ENCODE measurements at regions not wholly inside any gene's neighbourhood (a gene's known extent, or its start where the extent isn't known, plus 50 kb on each side); places are given as distances from the start of the nearest gene placed in this dataset.
A peak's percentile ranks its signal among the peaks of the same experiment; 100 is the strongest.

GRCh38 chr5:122602700-122603099 is 172.2 kb upstream of the SNX2 start:
- H3K9me3 Mint-ChIP-seq, result peaks cover 29% of the 10 kb centered on the region
- peaks cover 6% of the 10 kb centered on the region for H3K36me3 Mint-ChIP-seq (ENCODE audit: low read depth)
- H3K27me3 Mint-ChIP-seq (ENCODE audit: low read depth), result no peaks in the 10 kb centered on the region
- no peak overlapping the region for H3K4me3 Mint-ChIP-seq
- H3K4me1 Mint-ChIP-seq, result peaks cover 5% of the 10 kb centered on the region
- peak overlapping the region in 2 of 3 experiments; percentile 29 to 39 for H3K27ac Mint-ChIP-seq
- no peak for TF ChIP-seq CTCF (IDR thresholded peaks at IDR 0.05; ENCODE audit: unreplicated experiment in 3 of 3)

- TF ChIP-seq CTCF (IDR thresholded peaks at IDR 0.05; ENCODE audit: unreplicated experiment in 3 of 3), result no peak
These were observed 169.6 kb upstream of the SNX2 start for GRCh38 chr5:122605236-122605635.

GRCh38 chr5:122607818-122608217 is 167.1 kb upstream of the SNX2 start:
- no peak for TF ChIP-seq CTCF (IDR thresholded peaks at IDR 0.05; ENCODE audit: unreplicated experiment in 3 of 3)
- Mint-ChIP-seq H3K36me3 (ENCODE audit: low read depth) (no peaks in the 10 kb centered on the region), H3K27ac (no peak overlapping the region), H3K4me1 (no peaks in the 10 kb centered on the region), H3K9me3 (no peaks in the 10 kb centered on the region), H3K27me3 (ENCODE audit: low read depth) (no peaks in the 10 kb centered on the region), H3K4me3 (no peak overlapping the region)

More at GRCh38 chr5:122605236-122605635, 169.6 kb upstream of the SNX2 start:
- no peaks in the 10 kb centered on the region for H3K27me3 Mint-ChIP-seq (ENCODE audit: low read depth)
- H3K9me3 Mint-ChIP-seq, result peaks cover 10% of the 10 kb centered on the region
- no peak overlapping the region for H3K27ac Mint-ChIP-seq
- peaks cover 6% of the 10 kb centered on the region for H3K36me3 Mint-ChIP-seq (ENCODE audit: low read depth)
- no peak overlapping the region for H3K4me3 Mint-ChIP-seq
- H3K4me1 Mint-ChIP-seq, result peaks cover 5% of the 10 kb centered on the region

- no peaks in the 10 kb centered on the region for H3K36me3 Mint-ChIP-seq (ENCODE audit: low read depth)
- H3K9me3 Mint-ChIP-seq, result no peaks in the 10 kb centered on the region
- H3K4me3 Mint-ChIP-seq, result no peak overlapping the region
- TF ChIP-seq CTCF (IDR thresholded peaks at IDR 0.05; ENCODE audit: unreplicated experiment in 3 of 3), result no peak
- no peaks in the 10 kb centered on the region for H3K4me1 Mint-ChIP-seq
- no peaks in the 10 kb centered on the region for H3K27me3 Mint-ChIP-seq (ENCODE audit: low read depth)
- no peak overlapping the region for H3K27ac Mint-ChIP-seq
These were observed 166.7 kb upstream of the SNX2 start for GRCh38 chr5:122608222-122608621.

- Mint-ChIP-seq H3K9me3 (no peaks in the 10 kb centered on the region), H3K4me3 (no peak overlapping the region), H3K27me3 (ENCODE audit: low read depth) (no peaks in the 10 kb centered on the region), H3K4me1 (no peaks in the 10 kb centered on the region), H3K27ac (peak overlapping the region; percentile 21 to 46 (median 45)), H3K36me3 (ENCODE audit: low read depth) (no peaks in the 10 kb centered on the region)
- TF ChIP-seq CTCF (IDR thresholded peaks at IDR 0.05; ENCODE audit: unreplicated experiment in 3 of 3), result no peak
These were observed 163.5 kb upstream of the SNX2 start for GRCh38 chr5:122611406-122611805.

- Mint-ChIP-seq H3K27me3 (ENCODE audit: low read depth) (no peaks in the 10 kb centered on the region), H3K27ac (no peak overlapping the region), H3K4me1 (no peaks in the 10 kb centered on the region), H3K36me3 (ENCODE audit: low read depth) (no peaks in the 10 kb centered on the region), H3K9me3 (no peaks in the 10 kb centered on the region), H3K4me3 (no peak overlapping the region)
- TF ChIP-seq CTCF (IDR thresholded peaks at IDR 0.05; ENCODE audit: unreplicated experiment in 3 of 3), result no peak
These were observed 162.0 kb upstream of the SNX2 start for GRCh38 chr5:122612901-122613300.
